ENCODE measurements at regions not wholly inside any gene's neighbourhood (a gene's known extent, or its start where the extent isn't known, plus 50 kb on each side); places are given as distances from the start of the nearest gene placed in this dataset.

DNA sequence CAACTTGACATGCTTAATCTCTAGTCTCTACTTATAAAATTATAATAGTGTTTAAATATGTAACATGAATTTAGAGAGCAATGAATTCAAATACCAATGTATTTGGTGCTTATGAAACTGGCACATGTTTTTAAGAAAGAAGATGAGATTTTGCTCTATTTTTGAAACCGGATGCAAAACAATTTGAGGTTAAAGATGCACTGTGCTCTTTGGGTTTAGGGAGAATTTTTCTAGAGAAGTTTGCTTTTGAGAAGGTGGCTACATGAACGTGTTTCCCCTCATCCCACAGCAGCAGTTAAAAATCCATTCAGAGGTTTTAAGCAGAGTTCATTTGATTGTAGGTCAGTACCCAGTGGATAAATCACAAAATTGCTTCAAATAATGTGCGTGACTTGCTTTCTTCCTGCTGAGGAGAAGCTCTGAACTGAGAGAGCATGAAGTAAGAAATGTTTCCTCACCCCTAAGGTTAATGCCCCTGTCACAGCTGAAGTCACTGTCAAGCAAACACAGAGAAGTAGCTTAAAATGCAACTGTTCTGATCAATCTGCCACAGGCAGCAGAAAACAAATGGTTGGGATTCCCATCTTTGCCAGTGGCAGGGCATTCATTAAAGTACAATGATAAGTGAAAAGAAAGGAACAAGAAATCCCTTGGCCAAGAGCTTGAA is 241.9 kb upstream of the SYT1 start:
- no peak overlapping the region for H3K4me3 ChIP-seq (ENCODE audit: low read length)
- no peak for DNase-seq (ENCODE audit: low read depth)
- TF ChIP-seq, protein P1, sequence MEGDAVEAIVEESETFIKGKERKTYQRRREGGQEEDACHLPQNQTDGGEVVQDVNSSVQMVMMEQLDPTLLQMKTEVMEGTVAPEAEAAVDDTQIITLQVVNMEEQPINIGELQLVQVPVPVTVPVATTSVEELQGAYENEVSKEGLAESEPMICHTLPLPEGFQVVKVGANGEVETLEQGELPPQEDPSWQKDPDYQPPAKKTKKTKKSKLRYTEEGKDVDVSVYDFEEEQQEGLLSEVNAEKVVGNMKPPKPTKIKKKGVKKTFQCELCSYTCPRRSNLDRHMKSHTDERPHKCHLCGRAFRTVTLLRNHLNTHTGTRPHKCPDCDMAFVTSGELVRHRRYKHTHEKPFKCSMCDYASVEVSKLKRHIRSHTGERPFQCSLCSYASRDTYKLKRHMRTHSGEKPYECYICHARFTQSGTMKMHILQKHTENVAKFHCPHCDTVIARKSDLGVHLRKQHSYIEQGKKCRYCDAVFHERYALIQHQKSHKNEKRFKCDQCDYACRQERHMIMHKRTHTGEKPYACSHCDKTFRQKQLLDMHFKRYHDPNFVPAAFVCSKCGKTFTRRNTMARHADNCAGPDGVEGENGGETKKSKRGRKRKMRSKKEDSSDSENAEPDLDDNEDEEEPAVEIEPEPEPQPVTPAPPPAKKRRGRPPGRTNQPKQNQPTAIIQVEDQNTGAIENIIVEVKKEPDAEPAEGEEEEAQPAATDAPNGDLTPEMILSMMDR (conservative IDR thresholded peaks at IDR 0.05; ENCODE audit: low read depth, low read length) = no peak

DNA sequence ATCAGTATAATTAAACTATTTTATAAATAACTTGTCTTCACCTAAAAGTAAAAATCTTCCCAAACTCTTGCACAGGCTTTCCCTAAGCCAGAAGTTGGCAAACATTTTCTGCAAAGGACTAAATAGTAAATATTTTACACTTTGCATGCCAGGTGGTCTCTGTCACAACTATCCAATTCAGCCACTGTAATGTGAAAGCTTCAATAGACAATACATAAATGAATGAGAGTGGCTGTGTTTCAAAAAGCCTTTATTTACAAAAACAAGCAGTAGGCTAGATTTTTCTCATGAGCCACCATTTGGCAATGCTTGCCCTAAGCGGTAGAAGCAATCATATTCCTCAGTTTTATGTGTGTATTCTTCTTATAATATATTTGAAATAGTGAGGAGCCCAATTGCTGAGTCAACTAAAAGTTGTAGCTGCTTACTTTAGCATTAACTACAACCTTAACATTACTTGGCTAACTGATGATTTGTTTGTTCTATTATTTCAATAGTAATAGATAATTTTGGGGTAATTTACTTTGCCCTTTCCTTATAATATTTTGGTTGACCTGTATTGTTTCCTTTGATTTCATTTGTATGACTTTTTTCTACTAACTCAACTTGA is 236.0 kb upstream of the SYT1 start:
- TF ChIP-seq, protein P1 (conservative IDR thresholded peaks at IDR 0.05; ENCODE audit: low read depth, low read length) = no peak
- DNase-seq (ENCODE audit: low read depth) = no peak
- H3K4me3 ChIP-seq (ENCODE audit: low read length) = no peak overlapping the region

DNA sequence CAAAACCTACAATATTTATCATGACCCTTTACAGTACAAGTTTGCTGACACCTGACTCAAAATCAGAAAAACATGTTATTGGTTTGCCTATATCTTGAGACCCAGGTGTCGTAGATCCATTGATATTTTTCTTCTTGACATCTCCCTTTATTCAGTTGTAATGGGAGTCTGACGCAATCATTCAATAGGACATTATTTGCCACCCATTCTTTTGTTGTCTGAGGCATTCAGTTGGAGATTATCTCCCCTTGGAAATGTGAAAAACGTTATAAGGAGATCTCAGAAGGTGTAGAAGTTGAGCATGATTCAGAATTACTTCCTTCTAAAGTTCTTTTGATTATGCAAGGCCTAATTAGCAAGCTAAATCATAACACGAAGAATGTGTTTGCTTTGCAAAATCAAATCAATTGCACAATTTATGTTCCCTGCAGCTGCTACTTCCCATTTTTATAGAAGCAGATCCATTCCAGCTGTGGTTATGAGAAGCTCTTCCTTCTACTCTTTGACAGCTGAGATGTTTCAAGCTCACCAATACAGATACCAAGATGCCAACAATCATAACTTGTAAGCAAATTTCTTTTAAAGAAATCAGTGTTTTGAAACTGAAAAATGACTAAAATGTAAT is 228.2 kb upstream of the SYT1 start:
- H3K4me3 ChIP-seq (ENCODE audit: low read length) = no peak overlapping the region
- TF ChIP-seq, protein P1 (conservative IDR thresholded peaks at IDR 0.05; ENCODE audit: low read depth, low read length) = no peak

DNA sequence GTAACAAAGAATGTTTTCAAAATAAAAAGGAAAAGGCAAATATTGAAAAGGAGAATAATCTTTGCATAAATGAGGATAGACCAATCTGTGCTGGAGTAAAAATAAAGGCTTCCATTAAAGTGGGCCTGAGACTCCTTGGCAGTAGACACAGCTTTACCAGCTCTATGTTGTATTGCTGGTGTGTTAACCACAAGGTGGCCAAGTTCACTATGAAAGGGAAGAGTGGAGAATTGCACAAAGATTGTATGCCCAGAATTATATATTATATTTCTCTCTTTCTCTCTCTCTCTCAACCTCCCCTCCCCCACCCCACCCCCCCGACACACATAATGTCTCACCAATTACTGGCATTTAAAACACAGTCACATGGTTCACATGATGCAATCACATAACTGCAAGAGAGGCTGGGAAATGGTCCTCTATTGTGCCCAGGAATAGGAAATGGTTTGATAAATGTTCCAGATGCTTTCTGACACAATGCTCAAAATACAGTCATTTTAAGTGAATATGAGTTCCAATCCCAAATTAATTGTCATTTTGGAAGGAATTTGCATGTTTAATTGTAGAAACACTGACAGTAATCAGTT is 222.6 kb upstream of the SYT1 start:
- no peak overlapping the region for H3K4me3 ChIP-seq (ENCODE audit: low read length)
- DNase-seq (ENCODE audit: low read depth) = no peak
- TF ChIP-seq, protein P1 (conservative IDR thresholded peaks at IDR 0.05; ENCODE audit: low read depth, low read length) = no peak

More for the DNA sequence above, 228.2 kb upstream of the SYT1 start:
- DNase-seq (ENCODE audit: low read depth) = no peak

DNA sequence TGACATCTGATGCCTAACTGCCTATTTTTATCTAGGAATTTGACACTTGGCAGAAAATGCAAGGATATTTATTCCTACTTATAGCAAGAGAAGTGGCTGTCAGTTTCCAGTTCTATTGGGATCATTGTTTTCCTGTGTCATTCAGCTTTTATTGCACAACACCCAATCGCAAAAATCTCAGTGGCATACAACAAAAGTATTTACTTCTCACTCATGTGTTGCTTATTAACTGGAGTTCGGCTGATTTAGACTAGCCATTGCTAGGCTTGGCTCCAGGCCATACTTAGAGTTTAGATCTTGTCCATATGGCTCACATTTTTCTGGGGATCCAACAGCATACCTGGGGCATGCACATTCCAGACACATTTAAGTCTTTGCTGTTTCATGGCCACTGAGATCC is 218.6 kb upstream of the SYT1 start:
- TF ChIP-seq, protein P1 (conservative IDR thresholded peaks at IDR 0.05; ENCODE audit: low read depth, low read length) = no peak
- DNase-seq (ENCODE audit: low read depth) = peak; percentile 70
- no peak overlapping the region for H3K4me3 ChIP-seq (ENCODE audit: low read length)

DNA sequence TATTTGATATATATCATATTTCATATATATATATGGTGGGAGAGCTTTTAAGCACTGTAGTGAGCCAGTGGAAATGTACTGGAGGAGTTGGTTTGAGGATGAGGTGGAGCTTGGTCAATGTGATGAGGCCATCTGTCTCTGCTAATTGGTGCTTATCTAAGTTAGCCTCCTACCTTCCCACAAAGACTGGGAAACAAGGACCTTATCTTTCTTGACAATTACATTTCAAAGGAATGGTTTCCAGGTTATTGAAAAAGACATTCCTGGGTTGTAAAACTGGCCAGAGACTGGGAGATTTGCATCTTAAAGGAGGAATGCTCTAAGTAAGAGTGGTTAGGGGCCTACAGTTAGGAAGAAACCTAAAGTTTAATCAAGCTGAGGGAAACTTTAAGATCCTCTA is 212.8 kb upstream of the SYT1 start:
- no peak overlapping the region for H3K4me3 ChIP-seq (ENCODE audit: low read length)
- no peak for DNase-seq (ENCODE audit: low read depth)
- TF ChIP-seq, protein P1 (conservative IDR thresholded peaks at IDR 0.05; ENCODE audit: low read depth, low read length) = no peak
